Right lobe of liver (tissue), 4 donors: ENCODE measurements at regions not wholly inside any gene's neighbourhood (a gene's known extent, or its start where the extent isn't known, plus 50 kb on each side); places are given as distances from the start of the nearest gene placed in this dataset.
"Not testable (repeated sequence)": the region's sequence is repeated elsewhere in the genome, so short reads cannot be mapped to it uniquely, and the experiment has no call there.

Experiments used
- CTCF ChIP-seq, 4 donors: fragments of 200-600 bp in 3 of 4; fragments of 450-650 bp in 1 of 4; IDR thresholded peaks; one replicate each; pipeline versions ENCODE4 v1.5.1 to v1.8.0; 2016 to 2022; ENCODE audit warnings: antibody characterized with exemption in 4 of 4, mild to moderate bottlenecking in 2 of 4
- POLR2A ChIP-seq: fragments of 450-650 bp; IDR thresholded peaks from one replicate; pipeline ENCODE4 v1.6.1; 2017; ENCODE audit warnings: antibody characterized with exemption, mild to moderate bottlenecking
- donor health status: DM: no; HTN: no; CAD: no.
- donor health status: DM: no; HTN: no; CAD: no.
- donor health status: DM: no; HTN: yes; CAD: no.

- TF ChIP-seq CTCF (IDR thresholded peaks at IDR 0.05); POLR2A: not testable (repeated sequence)
Measured at GRCh38 chr4:181811550-181811949, 431.7 kb upstream of the TENM3 start.
